ENCODE measurements at regions not wholly inside any gene's neighbourhood (a gene's known extent, or its start where the extent isn't known, plus 50 kb on each side); places are given as distances from the start of the nearest gene placed in this dataset.

DNA sequence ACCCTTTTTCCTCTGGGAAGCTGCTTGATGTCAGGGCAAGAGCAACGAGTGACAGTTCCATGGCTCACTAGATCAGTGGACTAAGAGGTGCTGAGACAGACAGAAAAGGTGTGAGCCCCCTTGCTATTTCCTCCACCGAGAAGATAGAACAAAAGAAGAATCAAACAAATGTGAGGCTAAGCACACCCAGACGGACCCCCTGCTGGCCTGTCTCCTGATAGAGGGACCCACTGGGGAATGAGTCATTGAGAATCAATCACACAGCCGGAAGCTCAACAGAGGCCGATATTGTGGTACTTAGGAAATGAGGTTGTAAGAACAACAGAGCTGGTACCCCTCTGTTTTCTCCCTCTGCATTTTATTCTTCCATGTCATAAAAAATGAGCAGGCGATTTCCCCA lies 89.8 kb upstream of the TEX51 start:
- TF ChIP-seq EP300 (IDR thresholded peaks at IDR 0.05) = no peak
- TF ChIP-seq, protein P1, sequence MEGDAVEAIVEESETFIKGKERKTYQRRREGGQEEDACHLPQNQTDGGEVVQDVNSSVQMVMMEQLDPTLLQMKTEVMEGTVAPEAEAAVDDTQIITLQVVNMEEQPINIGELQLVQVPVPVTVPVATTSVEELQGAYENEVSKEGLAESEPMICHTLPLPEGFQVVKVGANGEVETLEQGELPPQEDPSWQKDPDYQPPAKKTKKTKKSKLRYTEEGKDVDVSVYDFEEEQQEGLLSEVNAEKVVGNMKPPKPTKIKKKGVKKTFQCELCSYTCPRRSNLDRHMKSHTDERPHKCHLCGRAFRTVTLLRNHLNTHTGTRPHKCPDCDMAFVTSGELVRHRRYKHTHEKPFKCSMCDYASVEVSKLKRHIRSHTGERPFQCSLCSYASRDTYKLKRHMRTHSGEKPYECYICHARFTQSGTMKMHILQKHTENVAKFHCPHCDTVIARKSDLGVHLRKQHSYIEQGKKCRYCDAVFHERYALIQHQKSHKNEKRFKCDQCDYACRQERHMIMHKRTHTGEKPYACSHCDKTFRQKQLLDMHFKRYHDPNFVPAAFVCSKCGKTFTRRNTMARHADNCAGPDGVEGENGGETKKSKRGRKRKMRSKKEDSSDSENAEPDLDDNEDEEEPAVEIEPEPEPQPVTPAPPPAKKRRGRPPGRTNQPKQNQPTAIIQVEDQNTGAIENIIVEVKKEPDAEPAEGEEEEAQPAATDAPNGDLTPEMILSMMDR (IDR thresholded peaks at IDR 0.05) = no peak
- TF ChIP-seq POLR2AphosphoS5 (IDR thresholded peaks at IDR 0.05) = no peak
- TF ChIP-seq POLR2A (IDR thresholded peaks at IDR 0.05) = no peak
